ENCODE measurements at regions not wholly inside any gene's neighbourhood (a gene's known extent, or its start where the extent isn't known, plus 50 kb on each side); places are given as distances from the start of the nearest gene placed in this dataset.

GRCh38 chr9:20111173-20111843 lies 322.5 kb upstream of the SLC24A2 start:
- no peak for DNase-seq

DNA sequence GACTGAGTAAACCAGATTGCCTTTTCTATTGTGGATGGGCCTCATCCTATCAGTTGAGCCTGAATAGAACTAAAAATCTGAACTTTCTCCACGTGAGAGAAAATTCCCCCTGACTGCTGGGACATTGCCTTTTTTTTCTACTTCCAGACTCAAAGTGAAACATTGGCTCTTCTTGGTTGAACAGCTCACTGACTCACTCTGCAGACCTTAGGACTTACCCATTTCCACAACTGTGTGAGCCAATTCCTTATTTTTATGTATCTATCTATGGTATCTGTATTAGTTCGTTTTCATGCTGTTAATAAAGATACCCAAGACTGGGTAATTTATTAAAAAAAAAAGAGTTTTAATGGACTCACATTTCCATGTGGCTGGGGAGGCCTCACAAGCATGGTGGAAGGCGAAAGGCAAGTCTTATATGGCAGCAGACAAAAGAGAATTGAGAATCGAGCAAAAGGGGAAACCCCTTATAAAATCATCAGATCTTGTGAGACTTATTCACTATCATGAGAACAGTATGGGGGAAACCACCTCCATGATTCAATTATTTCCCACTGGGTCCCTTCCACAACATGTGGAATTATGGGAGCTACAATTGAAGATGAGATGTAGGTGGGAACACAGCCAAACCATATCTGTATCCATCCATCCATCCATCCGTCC lies 306.7 kb upstream of the SLC24A2 start:
- DNase-seq, result no peak

DNA sequence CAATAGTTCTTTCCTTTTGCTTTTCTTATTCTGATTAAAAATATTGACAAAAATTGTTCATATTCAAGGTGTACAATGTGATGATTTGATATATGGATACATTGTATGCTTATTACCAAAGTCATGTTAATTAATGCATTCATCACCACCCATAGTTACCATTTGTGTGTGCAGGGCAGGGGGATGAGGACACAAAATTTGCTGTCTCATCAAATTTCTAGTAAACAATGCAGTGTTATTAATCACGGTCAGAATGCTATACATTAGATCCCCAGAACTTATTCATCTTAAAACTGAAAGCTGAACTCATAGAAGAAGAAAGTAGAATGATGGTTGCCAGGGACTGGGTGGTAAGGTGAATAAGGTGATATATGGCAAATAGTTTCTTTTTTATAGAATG lies 303.7 kb upstream of the SLC24A2 start:
- no peak for DNase-seq

DNA sequence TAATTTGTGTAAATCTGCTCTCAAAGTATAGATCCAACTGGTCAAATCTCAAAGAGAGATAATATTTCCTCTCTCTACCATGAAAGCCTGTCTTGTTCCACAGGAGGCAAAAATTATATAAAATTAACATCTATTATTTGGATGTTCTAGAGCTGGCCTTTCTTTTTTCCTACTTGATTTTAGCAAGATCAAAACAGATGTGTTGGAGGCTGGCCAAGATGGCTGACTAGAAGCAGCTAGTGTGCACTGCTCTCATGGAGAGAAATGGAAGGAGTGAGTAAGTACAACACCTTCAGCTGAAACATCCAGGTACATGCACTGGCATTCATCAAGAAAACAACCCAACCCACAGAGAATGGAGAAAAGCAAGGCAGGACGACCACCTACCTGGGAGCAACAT lies 298.6 kb upstream of the SLC24A2 start:
- DNase-seq, result peak in 1 of 2 experiments; percentile 31

DNA sequence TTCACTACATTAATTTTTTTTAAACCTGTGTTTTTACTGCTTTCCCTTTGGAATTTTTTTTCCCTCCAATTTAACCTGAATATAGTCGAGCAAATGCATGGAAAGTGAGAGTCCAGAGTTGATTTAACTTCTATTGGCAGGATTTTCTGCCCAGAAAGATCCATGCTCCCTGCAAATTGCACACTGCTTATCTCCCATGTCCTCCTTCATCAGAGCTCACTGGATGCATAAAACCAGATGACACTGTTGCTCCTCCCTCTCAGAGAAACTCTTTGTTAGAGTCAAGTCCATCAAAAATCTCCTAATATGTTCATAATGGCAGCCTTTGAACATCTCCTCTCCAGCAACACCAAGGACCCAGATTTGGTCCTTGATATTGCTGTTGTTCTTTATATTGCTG lies 297.0 kb upstream of the SLC24A2 start:
- DNase-seq, result no peak

GRCh38 chr9:20084125-20084524 lies 295.3 kb upstream of the SLC24A2 start:
- DNase-seq, result no peak

GRCh38 chr9:20083390-20083789 lies 294.6 kb upstream of the SLC24A2 start:
- DNase-seq, result no peak

- no peak for DNase-seq
Measured at GRCh38 chr9:20082831-20083230, 294.0 kb upstream of the SLC24A2 start.

DNA sequence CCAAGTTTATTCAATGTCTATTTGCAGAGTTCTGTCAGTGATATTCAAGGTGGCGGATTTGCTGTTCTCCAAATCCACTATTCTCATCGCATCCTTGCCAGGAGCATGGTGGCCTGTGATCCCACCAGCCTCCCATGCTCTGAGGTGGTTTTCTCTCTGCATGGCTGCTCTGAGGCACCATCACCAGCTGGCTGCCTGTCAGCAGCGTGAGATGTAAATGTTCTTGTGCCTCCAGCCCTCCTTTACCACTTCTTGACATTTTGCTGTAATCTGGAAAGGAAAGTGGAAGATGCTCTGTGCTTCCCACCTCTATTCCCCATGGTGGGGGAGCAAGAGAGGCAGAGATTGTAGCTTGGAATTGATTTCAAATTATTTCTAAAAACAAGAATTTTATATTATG lies 293.6 kb upstream of the SLC24A2 start:
- DNase-seq, result no peak

DNA sequence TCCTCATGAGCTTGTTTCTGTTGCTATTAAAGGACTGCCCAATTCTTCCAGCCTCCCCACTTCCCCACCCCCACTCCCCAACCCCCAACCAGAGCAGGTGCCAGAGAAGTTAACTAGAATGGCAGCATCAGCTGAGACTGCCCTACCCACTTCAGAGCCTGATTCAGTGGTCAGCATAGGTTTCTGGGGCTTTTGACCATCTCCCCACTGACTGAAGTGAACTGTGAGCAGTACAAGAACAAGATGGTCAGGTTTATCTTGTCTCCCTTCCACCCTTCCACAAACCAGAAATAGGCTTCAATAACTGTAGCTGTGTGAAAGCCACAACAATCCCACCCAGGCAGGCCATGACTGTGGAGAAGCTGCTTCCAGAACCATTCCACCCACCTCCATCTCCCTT lies 289.4 kb upstream of the SLC24A2 start:
- DNase-seq, result no peak

DNA sequence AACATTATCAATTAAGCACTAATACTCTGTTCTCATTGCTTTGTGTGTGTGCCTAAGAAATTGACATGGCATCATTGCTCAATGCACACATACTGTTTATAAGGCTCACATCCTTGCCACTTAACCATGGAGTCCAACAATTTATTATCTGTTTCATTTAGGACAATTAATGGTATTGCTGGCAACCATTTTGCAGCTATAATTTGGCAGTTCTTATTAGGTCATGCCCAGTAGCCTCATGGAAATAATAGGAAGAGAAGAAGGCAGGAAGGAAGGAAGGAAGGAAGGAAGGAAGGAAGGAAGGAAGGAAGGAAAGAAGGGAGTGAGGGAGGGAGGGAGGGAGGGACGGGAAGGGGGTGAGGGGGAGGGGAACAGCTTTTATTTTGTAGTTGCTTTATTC lies 285.5 kb upstream of the SLC24A2 start:
- no peak for DNase-seq

- DNase-seq, result no peak
Measured at GRCh38 chr9:20070336-20070735, 281.5 kb upstream of the SLC24A2 start.

- DNase-seq, result no peak
Measured at GRCh38 chr9:20065796-20066700, 277.2 kb upstream of the SLC24A2 start.

GRCh38 chr9:20065046-20065445 lies 276.2 kb upstream of the SLC24A2 start:
- DNase-seq, result no peak

DNA sequence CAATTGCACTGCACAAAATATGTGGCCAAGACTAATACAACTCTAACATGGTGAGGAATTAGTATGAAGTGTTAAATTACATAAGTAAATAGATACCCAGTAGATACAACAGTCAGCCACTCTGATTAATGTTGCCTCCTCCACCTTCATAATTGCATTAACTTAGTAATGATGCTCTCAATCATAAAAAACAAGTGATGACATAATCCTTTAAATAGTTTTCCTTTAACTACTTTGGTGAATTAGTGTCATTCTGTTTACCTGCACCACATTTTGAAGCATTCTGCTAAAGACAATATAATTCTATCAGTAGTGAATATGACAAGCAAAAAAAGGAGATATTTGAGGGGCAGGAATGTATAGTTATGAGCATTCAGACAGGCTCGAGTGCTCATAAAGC lies 265.9 kb upstream of the SLC24A2 start:
- no peak for DNase-seq

DNA sequence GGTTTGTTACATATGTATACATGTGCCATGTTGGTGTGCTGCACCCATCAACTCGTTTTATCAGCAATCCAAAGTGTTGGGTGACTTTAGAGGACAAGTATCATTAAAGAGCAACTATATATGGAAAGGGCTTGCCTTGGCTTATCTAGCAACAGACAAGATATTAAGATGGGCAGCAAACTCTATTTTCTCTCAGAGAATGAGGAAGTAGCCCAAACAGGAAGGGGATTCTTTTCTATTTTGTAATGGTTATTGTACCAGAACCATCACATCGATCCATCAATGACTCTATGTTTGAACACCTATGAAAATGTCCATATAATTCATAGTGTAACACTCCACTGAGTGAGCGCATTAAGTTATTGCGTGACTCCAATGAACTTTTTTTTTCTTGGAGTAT lies 260.1 kb upstream of the SLC24A2 start:
- no peak for DNase-seq

- DNase-seq, result no peak
Measured at GRCh38 chr9:20048437-20048836, 259.6 kb upstream of the SLC24A2 start.

DNA sequence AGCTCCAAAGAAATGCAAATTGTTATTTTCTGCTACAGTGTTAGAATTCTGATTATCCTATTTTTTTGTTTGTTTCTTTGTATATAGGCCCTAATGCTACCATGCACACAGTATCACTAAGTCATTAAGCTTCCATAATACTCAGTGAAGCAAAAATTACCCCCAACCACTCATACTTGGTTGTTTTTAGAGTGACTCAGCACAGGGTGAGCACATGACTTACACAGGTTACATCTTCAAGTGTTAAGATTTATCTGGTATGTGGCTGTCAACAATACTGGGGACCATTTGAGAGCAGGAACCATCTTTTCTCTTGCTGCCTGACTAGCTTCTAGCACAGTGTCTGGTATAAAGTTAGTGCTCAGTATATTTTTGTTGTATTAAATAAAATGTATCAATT lies 255.8 kb upstream of the SLC24A2 start:
- no peak for DNase-seq

DNA sequence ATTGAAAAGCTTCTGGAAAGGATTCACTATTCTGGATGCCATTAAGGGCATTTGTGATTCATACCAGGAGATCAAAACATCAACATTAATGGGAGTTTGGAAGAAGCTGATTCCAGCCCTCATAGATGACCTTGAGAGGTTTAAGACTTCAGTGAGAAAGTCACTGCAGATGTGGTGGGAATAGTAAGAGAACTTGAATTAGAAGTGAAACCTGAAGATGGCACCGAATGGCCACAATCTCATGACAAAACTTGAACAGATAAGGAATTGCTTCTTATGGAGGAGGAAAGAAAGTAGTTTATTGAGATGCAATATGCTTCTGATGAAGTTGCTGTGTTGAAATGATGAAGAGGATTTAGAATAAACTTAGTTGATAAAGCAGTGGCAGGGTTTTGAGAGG lies 254.6 kb upstream of the SLC24A2 start:
- DNase-seq, result no peak

GRCh38 chr9:20043035-20043434 lies 254.2 kb upstream of the SLC24A2 start:
- DNase-seq, result no peak

GRCh38 chr9:20042128-20042711 lies 253.4 kb upstream of the SLC24A2 start:
- no peak for DNase-seq

GRCh38 chr9:20041697-20042081 lies 252.9 kb upstream of the SLC24A2 start:
- DNase-seq, result peak in 1 of 2 experiments; percentile 95

GRCh38 chr9:20040991-20041696 lies 252.3 kb upstream of the SLC24A2 start:
- peak; percentile 86 to 88 for DNase-seq
